ENCODE measurements at regions not wholly inside any gene's neighbourhood (a gene's known extent, or its start where the extent isn't known, plus 50 kb on each side); places are given as distances from the start of the nearest gene placed in this dataset.

DNA sequence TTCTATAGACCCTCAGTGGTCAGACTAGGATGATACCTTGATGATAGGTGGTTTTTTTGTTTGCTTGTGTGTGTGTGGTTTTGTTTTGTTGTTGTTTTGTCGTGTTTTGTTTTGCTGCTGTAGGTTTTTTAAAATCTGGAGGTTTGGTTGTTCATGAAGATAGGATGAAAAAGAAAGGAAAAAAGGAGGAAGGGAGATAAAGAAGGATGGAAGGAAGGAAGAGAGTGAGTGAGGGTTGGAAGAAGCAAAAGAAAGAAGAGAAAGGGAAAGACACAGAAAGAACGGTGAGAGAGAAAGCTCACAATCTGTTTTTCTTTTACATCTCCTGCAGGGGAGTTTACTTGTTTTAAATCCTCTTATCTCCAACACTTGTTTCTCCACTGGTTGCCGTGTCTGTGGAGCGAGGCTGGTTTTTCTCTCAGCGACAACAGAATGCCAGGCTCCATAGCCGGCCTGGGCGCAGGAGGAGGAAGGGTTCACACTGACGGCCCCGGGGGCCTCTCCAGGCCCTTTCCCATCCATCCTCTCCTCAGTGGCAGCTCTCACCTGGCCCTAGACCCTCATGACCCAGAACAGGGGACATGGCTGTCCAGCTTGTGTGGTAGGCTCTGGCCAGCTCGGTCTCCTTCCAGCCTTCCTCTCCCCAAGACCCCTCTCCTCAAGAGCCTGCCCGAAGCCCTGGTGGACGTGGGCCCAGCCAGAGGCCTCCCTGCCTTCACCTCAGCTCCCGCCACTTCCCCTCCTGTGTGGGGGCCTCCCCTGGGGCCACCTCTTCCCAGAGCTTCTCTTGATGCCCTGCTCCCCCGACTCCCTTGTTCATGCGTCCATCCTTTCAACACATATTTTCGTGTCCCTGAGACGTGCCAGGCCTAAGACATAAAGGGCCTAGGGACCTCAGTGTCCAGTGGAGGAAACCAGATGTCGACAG, 168.4 kb downstream of the VEGFA start:
- H3K9me3 ChIP-seq (ENCODE audit: low read length), result no peaks in the 10 kb centered on the region
- no peak overlapping the region for H2AFZ ChIP-seq (ENCODE audit: low read depth, low read length)
- no peak overlapping the region for H3K4me3 ChIP-seq (ENCODE audit: low read length)

DNA sequence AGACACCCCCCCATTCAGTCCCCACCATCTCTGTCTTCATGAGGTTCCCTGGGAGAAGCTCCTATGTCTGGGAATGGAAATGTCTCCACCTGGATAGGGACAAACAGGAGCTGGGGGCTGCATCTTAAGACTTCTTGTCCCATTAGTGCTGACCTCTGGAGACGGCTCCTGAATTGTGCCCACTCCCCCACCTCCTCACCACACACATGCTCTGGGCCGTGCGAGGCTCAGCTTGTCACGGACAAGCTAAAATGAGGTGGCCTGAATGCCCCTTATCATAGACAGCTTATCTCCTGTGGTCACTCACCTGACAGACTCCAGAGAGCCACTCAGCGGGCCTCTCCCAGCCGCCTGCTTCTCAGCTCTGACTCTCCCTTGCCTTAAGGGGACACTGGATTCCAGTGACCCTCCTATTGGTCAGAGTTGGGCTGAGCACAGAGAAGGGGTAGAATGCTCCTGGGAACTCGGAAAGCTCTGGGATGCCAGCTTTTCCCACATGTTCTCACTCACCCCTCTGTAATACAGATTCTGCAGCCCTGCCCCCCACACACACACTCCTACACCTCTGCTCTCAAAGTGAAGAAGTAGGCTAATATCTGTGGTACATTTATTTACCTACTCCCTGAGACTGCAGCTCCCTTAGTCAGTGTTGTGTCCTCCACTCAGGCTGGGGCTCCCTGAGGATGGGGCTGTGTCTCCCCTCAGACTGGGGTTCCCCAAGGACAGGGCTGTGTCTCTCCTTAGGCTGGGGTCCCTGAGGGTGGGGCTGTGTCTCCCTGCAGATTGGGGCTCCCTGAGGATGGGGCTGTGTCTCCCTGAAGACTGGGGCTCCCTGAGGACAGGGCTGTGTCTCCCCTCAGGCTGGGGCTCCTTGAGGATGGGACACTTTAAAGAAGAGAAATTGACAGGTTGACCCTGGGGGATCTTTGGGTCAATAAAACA, 167.5 kb downstream of the VEGFA start:
- Histone ChIP-seq H2AFZ (ENCODE audit: low read depth, low read length) (no peak overlapping the region), H3K36me3 (ENCODE audit: insufficient read depth, low read length) (no peaks in the 10 kb centered on the region), H3K4me3 (ENCODE audit: low read length) (no peak overlapping the region), H3K4me1 (ENCODE audit: insufficient read depth, low read length) (peaks cover 15% of the 10 kb centered on the region), H3K9me3 (ENCODE audit: low read length) (no peaks in the 10 kb centered on the region), H3K27me3 (ENCODE audit: insufficient read depth, low read length) (no peaks in the 10 kb centered on the region)

More for the DNA sequence above, 168.4 kb downstream of the VEGFA start:
- no peaks in the 10 kb centered on the region for H3K27me3 ChIP-seq (ENCODE audit: insufficient read depth, low read length)
- H3K36me3 ChIP-seq (ENCODE audit: insufficient read depth, low read length), result no peaks in the 10 kb centered on the region
- H3K4me1 ChIP-seq (ENCODE audit: insufficient read depth, low read length), result peaks cover 10% of the 10 kb centered on the region

DNA sequence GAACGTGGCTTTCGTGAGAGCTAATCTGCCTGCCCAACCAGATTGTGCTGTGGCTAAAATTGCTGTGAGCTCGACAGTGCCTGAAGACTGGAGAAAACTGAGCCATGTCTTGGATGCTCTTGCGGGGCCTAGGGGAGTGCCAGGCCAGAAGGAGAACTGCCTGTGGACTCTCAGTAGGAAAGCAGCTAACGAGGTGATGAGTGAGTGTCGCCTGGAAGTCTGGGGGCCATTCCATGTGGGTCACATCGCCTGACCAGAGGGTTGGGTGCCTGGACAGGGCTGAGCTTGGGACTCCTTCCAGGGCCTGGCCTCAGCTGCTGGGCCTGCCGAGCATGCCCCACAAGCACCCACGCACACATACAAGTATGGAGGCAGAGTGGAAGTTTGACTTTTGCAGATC, 166.5 kb downstream of the VEGFA start:
- no peaks in the 10 kb centered on the region for H3K27me3 ChIP-seq (ENCODE audit: insufficient read depth, low read length)
- no peak overlapping the region for H3K4me3 ChIP-seq (ENCODE audit: low read length)
- H3K9me3 ChIP-seq (ENCODE audit: low read length), result no peaks in the 10 kb centered on the region
- no peaks in the 10 kb centered on the region for H3K36me3 ChIP-seq (ENCODE audit: insufficient read depth, low read length)
- peaks cover 15% of the 10 kb centered on the region for H3K4me1 ChIP-seq (ENCODE audit: insufficient read depth, low read length)
- H2AFZ ChIP-seq (ENCODE audit: low read depth, low read length), result no peak overlapping the region

DNA sequence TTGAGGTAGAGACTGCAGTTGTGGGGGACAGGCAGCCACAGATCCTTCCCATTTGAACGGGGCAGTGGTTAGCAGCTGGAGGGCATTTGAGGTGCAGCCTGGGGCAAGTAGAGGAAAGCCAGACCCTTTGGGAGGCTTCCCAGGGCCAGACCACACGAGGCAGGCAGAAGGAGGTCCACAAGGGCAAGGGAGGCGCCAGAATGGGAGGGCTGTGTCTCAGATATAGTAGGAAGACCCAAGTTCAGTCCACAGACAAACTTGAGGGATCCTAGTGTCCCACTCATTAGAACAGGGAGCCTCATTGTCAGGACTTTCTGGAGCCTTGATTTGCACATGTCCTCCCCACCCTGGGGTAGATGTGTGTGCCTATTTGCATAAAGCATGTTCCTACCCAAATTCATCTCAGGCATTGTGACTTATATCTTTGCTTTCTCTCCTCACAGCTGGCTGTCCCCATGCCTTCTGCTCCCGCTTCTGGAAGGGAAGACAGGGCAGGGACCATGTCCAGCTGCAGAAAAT, 166.0 kb downstream of the VEGFA start:
- Histone ChIP-seq H3K4me1 (ENCODE audit: insufficient read depth, low read length) (peaks cover 15% of the 10 kb centered on the region), H2AFZ (ENCODE audit: low read depth, low read length) (no peak overlapping the region), H3K9me3 (ENCODE audit: low read length) (no peaks in the 10 kb centered on the region), H3K36me3 (ENCODE audit: insufficient read depth, low read length) (no peaks in the 10 kb centered on the region), H3K4me3 (ENCODE audit: low read length) (no peak overlapping the region), H3K27me3 (ENCODE audit: insufficient read depth, low read length) (no peaks in the 10 kb centered on the region)

GRCh38 chr6:43934803-43935602, 165.0 kb downstream of the VEGFA start:
- Histone ChIP-seq H3K36me3 (ENCODE audit: insufficient read depth, low read length) (no peaks in the 10 kb centered on the region), H3K27me3 (ENCODE audit: insufficient read depth, low read length) (no peaks in the 10 kb centered on the region), H3K9me3 (ENCODE audit: low read length) (no peaks in the 10 kb centered on the region), H2AFZ (ENCODE audit: low read depth, low read length) (no peak overlapping the region), H3K4me1 (ENCODE audit: insufficient read depth, low read length) (peaks cover 15% of the 10 kb centered on the region), H3K4me3 (ENCODE audit: low read length) (no peak overlapping the region)

- no peaks in the 10 kb centered on the region for H3K27me3 ChIP-seq (ENCODE audit: insufficient read depth, low read length)
- H3K4me3 ChIP-seq (ENCODE audit: low read length), result no peak overlapping the region
- H3K36me3 ChIP-seq (ENCODE audit: insufficient read depth, low read length), result no peaks in the 10 kb centered on the region
- H2AFZ ChIP-seq (ENCODE audit: low read depth, low read length), result no peak overlapping the region
- no peaks in the 10 kb centered on the region for H3K9me3 ChIP-seq (ENCODE audit: low read length)
- peaks cover 15% of the 10 kb centered on the region for H3K4me1 ChIP-seq (ENCODE audit: insufficient read depth, low read length)
Measured at GRCh38 chr6:43934183-43934802, 164.3 kb downstream of the VEGFA start.

DNA sequence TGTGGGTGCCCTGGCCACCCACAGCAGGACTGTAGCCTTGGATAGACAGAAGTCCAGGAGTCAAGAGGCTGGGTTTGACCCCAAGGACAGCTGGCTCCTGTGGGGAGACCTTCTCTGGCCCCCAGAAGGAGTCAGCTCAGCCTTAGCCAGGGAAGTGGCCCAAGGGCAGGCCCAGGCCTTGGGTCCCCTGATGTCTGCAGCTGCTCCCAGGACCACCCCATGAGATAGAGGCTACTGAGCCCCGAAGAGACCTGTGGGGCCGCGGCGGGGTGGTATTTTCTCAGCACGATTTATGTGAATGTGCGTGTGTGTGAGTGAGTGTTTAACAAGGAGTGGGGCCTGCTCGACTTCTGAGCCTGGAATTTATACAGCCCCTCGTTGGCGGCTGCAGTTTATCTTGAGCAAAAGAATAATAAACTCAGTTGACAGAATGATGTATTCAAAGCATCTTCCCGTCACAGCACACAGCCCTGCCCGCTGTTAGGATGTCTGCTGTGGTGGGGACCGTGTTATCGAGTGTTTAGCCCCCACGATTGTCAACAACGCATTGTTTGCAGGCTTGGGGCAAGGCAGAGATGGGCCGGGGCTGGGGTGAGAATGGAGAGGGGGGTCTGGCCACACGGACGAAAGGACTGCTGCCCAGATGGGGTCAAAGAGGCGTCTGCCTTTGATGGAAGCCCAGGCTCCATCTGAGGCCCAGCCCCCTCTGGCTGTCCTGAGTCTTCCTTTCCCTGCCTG, 163.3 kb downstream of the VEGFA start:
- Histone ChIP-seq H3K4me1 (ENCODE audit: insufficient read depth, low read length) (peaks cover 15% of the 10 kb centered on the region), H2AFZ (ENCODE audit: low read depth, low read length) (peak overlapping the region; percentile 12), H3K36me3 (ENCODE audit: insufficient read depth, low read length) (no peaks in the 10 kb centered on the region), H3K9me3 (ENCODE audit: low read length) (no peaks in the 10 kb centered on the region), H3K27me3 (ENCODE audit: insufficient read depth, low read length) (no peaks in the 10 kb centered on the region), H3K4me3 (ENCODE audit: low read length) (no peak overlapping the region)

DNA sequence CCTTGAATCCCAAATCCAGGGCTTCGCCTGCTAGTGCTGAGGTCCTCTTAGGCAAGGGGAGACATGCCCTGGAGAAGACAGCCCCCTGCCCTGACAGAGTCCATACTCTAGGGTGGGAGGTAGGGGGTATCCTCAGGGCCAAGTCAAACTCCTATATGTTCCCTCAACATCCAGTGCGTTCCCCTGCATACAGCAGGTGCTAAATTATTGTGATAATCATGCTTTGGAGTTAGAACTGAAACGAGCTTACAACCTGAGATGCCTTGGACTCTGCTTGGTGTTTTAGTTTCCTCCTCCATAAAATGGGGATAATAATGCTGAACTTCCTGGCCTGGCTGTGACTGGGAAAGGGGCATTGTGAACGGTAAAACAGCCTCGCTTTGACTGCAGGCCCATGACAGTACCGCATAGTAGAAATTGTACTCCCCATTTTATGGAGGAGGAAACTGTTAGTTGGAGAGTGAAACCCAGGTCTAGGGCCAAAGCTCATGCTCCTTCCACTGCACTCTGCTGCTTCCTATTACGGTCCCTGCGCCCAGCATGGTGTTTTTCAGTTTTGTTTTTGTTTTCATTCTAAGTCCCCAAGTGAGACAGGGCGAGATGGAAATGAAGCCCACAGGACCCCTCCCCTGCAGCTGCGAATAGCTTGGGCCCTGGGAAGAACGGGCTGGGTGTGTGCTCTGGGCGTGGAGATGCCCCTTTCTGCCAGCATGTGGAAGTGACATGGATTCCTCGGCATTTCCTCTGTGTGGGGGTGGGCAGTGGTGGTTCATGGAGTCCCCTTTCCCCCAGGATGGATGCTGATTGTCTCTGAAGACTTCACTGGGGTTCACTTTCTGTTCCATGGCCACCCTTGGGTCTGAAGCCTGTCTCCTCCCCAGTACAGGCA, 162.5 kb downstream of the VEGFA start:
- Histone ChIP-seq H3K36me3 (ENCODE audit: insufficient read depth, low read length) (no peaks in the 10 kb centered on the region), H3K9me3 (ENCODE audit: low read length) (no peaks in the 10 kb centered on the region), H3K4me1 (ENCODE audit: insufficient read depth, low read length) (peaks cover 15% of the 10 kb centered on the region), H3K27me3 (ENCODE audit: insufficient read depth, low read length) (no peaks in the 10 kb centered on the region), H2AFZ (ENCODE audit: low read depth, low read length) (no peak overlapping the region), H3K4me3 (ENCODE audit: low read length) (no peak overlapping the region)

DNA sequence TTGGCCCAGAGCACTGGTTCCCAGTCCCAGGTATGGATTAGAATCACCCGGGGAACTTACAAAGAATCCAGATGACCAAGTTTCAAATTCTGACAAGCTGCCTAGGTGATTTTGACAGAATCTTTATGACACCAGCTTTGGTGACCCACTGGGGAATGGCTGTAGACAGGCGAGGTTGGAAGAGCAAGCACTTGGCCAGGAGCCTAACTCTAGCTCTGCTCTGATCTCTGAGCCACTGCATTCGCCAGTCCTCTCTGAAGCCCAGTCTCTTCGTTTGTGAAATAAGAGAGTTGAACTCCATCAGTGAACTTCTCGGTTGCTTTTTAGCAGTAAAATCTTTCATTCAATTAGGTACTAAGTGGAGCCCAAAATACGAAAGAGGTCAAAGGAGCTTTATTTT, 161.2 kb downstream of the VEGFA start:
- H3K4me3 ChIP-seq (ENCODE audit: low read length), result no peak overlapping the region
- H3K36me3 ChIP-seq (ENCODE audit: insufficient read depth, low read length), result no peaks in the 10 kb centered on the region
- peaks cover 27% of the 10 kb centered on the region for H3K4me1 ChIP-seq (ENCODE audit: insufficient read depth, low read length)
- H3K27me3 ChIP-seq (ENCODE audit: insufficient read depth, low read length), result no peaks in the 10 kb centered on the region
- H2AFZ ChIP-seq (ENCODE audit: low read depth, low read length), result no peak overlapping the region
- H3K9me3 ChIP-seq (ENCODE audit: low read length), result no peaks in the 10 kb centered on the region

- H3K36me3 ChIP-seq (ENCODE audit: insufficient read depth, low read length), result no peaks in the 10 kb centered on the region
- H2AFZ ChIP-seq (ENCODE audit: low read depth, low read length), result no peak overlapping the region
- H3K4me3 ChIP-seq (ENCODE audit: low read length), result no peak overlapping the region
- H3K4me1 ChIP-seq (ENCODE audit: insufficient read depth, low read length), result peaks cover 30% of the 10 kb centered on the region
- no peaks in the 10 kb centered on the region for H3K9me3 ChIP-seq (ENCODE audit: low read length)
- no peaks in the 10 kb centered on the region for H3K27me3 ChIP-seq (ENCODE audit: insufficient read depth, low read length)
Measured at GRCh38 chr6:43930440-43931154, 160.6 kb downstream of the VEGFA start.

Measured in neuron (in vitro differentiated cells).